IMR-90 (cell line): ENCODE measurements at regions not wholly inside any gene's neighbourhood (a gene's known extent, or its start where the extent isn't known, plus 50 kb on each side); places are given as distances from the start of the nearest gene placed in this dataset.

ENCODE experiments used
- ATAC-seq: fragments of 200-7000 bp; cut with Tn5 transposase; 2 replicates; pipeline ENCODE4 v1.9.1; 2020; ENCODE audit warnings: low read depth, mild to moderate bottlenecking, moderate library complexity
- BruUV-seq: library from RNA; stranded (reverse); fragments of 400-500 nt; replicated peaks from 2 replicates; lab custom pipeline; 2021; lab: Mats Ljungman, UMichigan
- CTCF ChIA-PET: fragments of 300-600 bp; formaldehyde crosslinking; extraction: SDS; loops from one replicate; lab custom pipeline; 2021; ENCODE audit warnings: antibody characterized with exemption; lab: Yijun Ruan, JAX
- POLR2A ChIA-PET: fragments of 300-600 bp; sonication (Branson Sonifier 250); formaldehyde crosslinking; loops from one replicate; lab custom pipeline; 2022; ENCODE audit warnings: antibody characterized with exemption; ENCODE audit not compliant: unreplicated experiment; lab: Charles Lee
- DNase-seq: peaks from one replicate; pipeline ENCODE4 v3.0.0; 2013
- H2AFZ ChIP-seq: replicated peaks from 2 replicates; pipeline ENCODE3; 2013; ENCODE audit warnings: low read length, mild to moderate bottlenecking; ENCODE audit not compliant: poor library complexity
- H2AK5ac ChIP-seq: 2 replicates; pipeline ENCODE4 v1.6.1; 2013; ENCODE audit warnings: low read depth, low read length, inconsistent platforms
- H2AK9ac ChIP-seq: replicated peaks from 2 replicates; pipeline ENCODE3; 2013; ENCODE audit warnings: mild to moderate bottlenecking, low read depth, low read length, moderate library complexity; ENCODE audit not compliant: poor library complexity
- H2BK120ac ChIP-seq: 2 replicates; pipeline ENCODE4 v1.6.1; 2013; ENCODE audit warnings: low read depth, low read length, inconsistent platforms
- H2BK15ac ChIP-seq: 3 replicates; pipeline ENCODE4 v1.6.1; 2013; ENCODE audit warnings: low read depth, low read length, inconsistent platforms
- H2BK20ac ChIP-seq: 2 replicates; pipeline ENCODE4 v1.6.1; 2013; ENCODE audit warnings: low read depth, mild to moderate bottlenecking, inconsistent platforms, low read length, moderate library complexity
- H2BK5ac ChIP-seq: 2 replicates; pipeline ENCODE4 v1.6.1; 2013; ENCODE audit warnings: mild to moderate bottlenecking, low read depth, low read length, inconsistent platforms; ENCODE audit not compliant: poor library complexity, severe bottlenecking
- H3K14ac ChIP-seq: replicated peaks from 2 replicates; pipeline ENCODE4 v1.6.1; 2013; ENCODE audit warnings: low read depth, low read length, inconsistent platforms
- H3K18ac ChIP-seq: 2 replicates; pipeline ENCODE4 v1.6.1; 2013; ENCODE audit warnings: low read depth, low read length, control low read depth
- H3K23ac ChIP-seq: 2 replicates; pipeline ENCODE4 v1.6.1; 2013; ENCODE audit warnings: low read depth, low read length, inconsistent platforms
- H3K27ac ChIP-seq: 2 replicates; pipeline ENCODE4 v1.5.1; 2013; ENCODE audit warnings: mild to moderate bottlenecking, control low read depth, low read length; ENCODE audit not compliant: insufficient read depth
- H3K27me3 ChIP-seq: 2 replicates; pipeline ENCODE4 v1.6.1; 2013; ENCODE audit warnings: low read length; ENCODE audit not compliant: control insufficient read depth, insufficient read depth
- H3K36me3 ChIP-seq: 2 replicates; pipeline ENCODE4 v1.6.1; 2013; ENCODE audit warnings: low read length, mixed read lengths; ENCODE audit not compliant: control insufficient read depth, insufficient read depth
- H3K4ac ChIP-seq: 2 replicates; pipeline ENCODE4 v1.6.1; 2013; ENCODE audit warnings: low read depth, low read length, inconsistent platforms
- H3K4me1 ChIP-seq: 2 replicates; pipeline ENCODE4 v1.6.1; 2013; ENCODE audit warnings: low read length, mixed read lengths; ENCODE audit not compliant: control insufficient read depth, insufficient read depth
- H3K4me2 ChIP-seq: 2 replicates; pipeline ENCODE4 v1.6.1; 2013; ENCODE audit warnings: low read depth, mild to moderate bottlenecking, control low read depth, low read length, moderate library complexity
- H3K4me3 ChIP-seq: 2 replicates; pipeline ENCODE4 v1.5.1; 2013; ENCODE audit warnings: low read depth, mild to moderate bottlenecking, control low read depth, low read length, moderate library complexity; ENCODE audit not compliant: insufficient read depth
- H3K56ac ChIP-seq: 2 replicates; pipeline ENCODE4 v1.6.1; 2013; ENCODE audit warnings: low read length, inconsistent platforms; ENCODE audit not compliant: insufficient read depth; ENCODE audit errors: extremely low read depth
- H3K79me1 ChIP-seq, 2 experiments: 2 replicates each; pipeline ENCODE4 v1.6.1; 2013; ENCODE audit warnings: low read length in 2 of 2, inconsistent platforms in 1 of 2, low read depth in 1 of 2
- H3K9ac ChIP-seq: 2 replicates; pipeline ENCODE4 v1.6.1; 2013; ENCODE audit warnings: low read depth, low read length, control low read depth
- H3K9me1 ChIP-seq: 2 replicates; pipeline ENCODE4 v1.6.1; 2013; ENCODE audit warnings: low read length, inconsistent platforms; ENCODE audit not compliant: insufficient read depth
- H3K9me3 ChIP-seq: 2 replicates; pipeline ENCODE4 v1.6.1; 2013; ENCODE audit warnings: low read length; ENCODE audit not compliant: control insufficient read depth, insufficient read depth
- H4K20me1 ChIP-seq: 2 replicates; pipeline ENCODE4 v1.6.1; 2013; ENCODE audit warnings: low read length, inconsistent platforms; ENCODE audit not compliant: insufficient read depth
- H4K5ac ChIP-seq: 2 replicates; pipeline ENCODE4 v1.6.1; 2013; ENCODE audit warnings: mild to moderate bottlenecking, low read depth, low read length, control low read depth
- H4K8ac ChIP-seq, 2 experiments: 2 replicates each; pipeline ENCODE4 v1.6.1; 2013; ENCODE audit warnings: low read depth in 2 of 2, low read length in 2 of 2, control low read depth in 1 of 2, inconsistent platforms in 1 of 2
- H4K91ac ChIP-seq: 2 replicates; pipeline ENCODE4 v1.6.1; 2013; ENCODE audit warnings: low read depth, low read length, inconsistent platforms; ENCODE audit not compliant: insufficient read depth
- dilution Hi-C: fragments of 300-500 bp; cut with HindIII; formaldehyde crosslinking; loops from one replicate; pipeline ENCODE4 v1.14.3; 2018; ENCODE audit warnings: low sequenced_read_pairs; ENCODE audit not compliant: unreplicated experiment
- in situ Hi-C: fragments of 300-500 bp; cut with MboI; formaldehyde crosslinking; loops from 3 replicates; pipeline ENCODE4 v1.14.3; 2019; ENCODE audit warnings: low sequenced_read_pairs, inconsistent platforms, mixed read lengths
- intact Hi-C: fragments of 100-400 bp; cut with micrococcal nuclease; formaldehyde crosslinking; loops from 2 replicates; pipeline ENCODE4 v1.10.0; 2022
- TF ChIP-seq, protein P1 (sequence below): fragments of 150-350 bp; IDR thresholded peaks from 2 replicates; pipeline ENCODE4 v1.6.1; 2017; ENCODE audit warnings: mild to moderate bottlenecking, antibody characterized with exemption, low read length, low read depth

DNA sequence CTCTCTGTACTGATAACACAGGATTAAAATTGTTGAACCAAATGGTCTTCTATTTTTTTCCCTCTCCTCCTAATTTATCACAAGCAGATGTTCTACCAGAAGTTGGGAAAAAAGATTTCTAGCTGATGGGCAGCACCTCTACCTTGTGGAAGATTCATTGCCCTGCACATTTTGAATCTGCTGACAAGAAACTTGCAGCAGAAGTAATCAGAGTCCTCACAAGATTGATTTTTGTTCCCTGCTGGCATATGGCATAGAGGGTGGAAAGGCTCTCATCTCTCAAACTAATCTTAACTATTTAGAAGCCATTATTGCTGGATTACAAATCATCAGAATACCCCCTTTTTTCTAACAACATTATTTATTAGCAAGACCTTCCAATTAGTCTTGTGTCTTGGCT lies 148.9 kb upstream of the MEIS2 start:
- no peak overlapping the region for H2AK9ac ChIP-seq
- CTCF ChIA-PET = no interaction called here
- in situ Hi-C loops = no loop called here
- no peak overlapping the region for H3K56ac ChIP-seq
- no peak overlapping the region for H4K91ac ChIP-seq
- H3K18ac ChIP-seq = no peak overlapping the region
- no peaks in the 10 kb centered on the region for H3K36me3 ChIP-seq
- no peaks in the 10 kb centered on the region; the same call in 1 of the 2 replicates for H3K27me3 ChIP-seq
- BruUV-seq = no TSS peak
- H2BK5ac ChIP-seq = no peak overlapping the region
- no peak overlapping the region for H3K14ac ChIP-seq
- H2AFZ ChIP-seq = no peak overlapping the region
- POLR2A ChIA-PET = no interaction called here
- H2AK5ac ChIP-seq = no peak overlapping the region
- ATAC-seq (no peak), DNase-seq (no peak)
- no peak overlapping the region for H2BK120ac ChIP-seq
- intact Hi-C loops = no loop called here
- no peaks in the 10 kb centered on the region; the same call in 1 of the 2 replicates for H3K4me1 ChIP-seq
- H4K8ac ChIP-seq = no peak overlapping the region
- dilution Hi-C loops = no loop called here
- H3K23ac ChIP-seq = no peak overlapping the region
- H4K20me1 ChIP-seq = no peaks in the 10 kb centered on the region
- H3K4me3 ChIP-seq = no peak overlapping the region
- no peak overlapping the region for H3K4me2 ChIP-seq
- no peak overlapping the region for H3K27ac ChIP-seq
- H3K9me1 ChIP-seq = no peaks in the 10 kb centered on the region
- no peaks in the 10 kb centered on the region for H3K9me3 ChIP-seq
- TF ChIP-seq, protein P1, sequence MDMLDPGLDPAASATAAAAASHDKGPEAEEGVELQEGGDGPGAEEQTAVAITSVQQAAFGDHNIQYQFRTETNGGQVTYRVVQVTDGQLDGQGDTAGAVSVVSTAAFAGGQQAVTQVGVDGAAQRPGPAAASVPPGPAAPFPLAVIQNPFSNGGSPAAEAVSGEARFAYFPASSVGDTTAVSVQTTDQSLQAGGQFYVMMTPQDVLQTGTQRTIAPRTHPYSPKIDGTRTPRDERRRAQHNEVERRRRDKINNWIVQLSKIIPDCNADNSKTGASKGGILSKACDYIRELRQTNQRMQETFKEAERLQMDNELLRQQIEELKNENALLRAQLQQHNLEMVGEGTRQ = no peak
- H2BK20ac ChIP-seq = no peak overlapping the region
- H3K4ac ChIP-seq = no peak overlapping the region
- H4K5ac ChIP-seq = no peak overlapping the region
- no peaks in the 10 kb centered on the region for H3K79me1 ChIP-seq
- no peak overlapping the region for H3K9ac ChIP-seq
- H2BK15ac ChIP-seq = no peak overlapping the region
